ENCODE measurements at regions not wholly inside any gene's neighbourhood (a gene's known extent, or its start where the extent isn't known, plus 50 kb on each side); places are given as distances from the start of the nearest gene placed in this dataset.

DNA sequence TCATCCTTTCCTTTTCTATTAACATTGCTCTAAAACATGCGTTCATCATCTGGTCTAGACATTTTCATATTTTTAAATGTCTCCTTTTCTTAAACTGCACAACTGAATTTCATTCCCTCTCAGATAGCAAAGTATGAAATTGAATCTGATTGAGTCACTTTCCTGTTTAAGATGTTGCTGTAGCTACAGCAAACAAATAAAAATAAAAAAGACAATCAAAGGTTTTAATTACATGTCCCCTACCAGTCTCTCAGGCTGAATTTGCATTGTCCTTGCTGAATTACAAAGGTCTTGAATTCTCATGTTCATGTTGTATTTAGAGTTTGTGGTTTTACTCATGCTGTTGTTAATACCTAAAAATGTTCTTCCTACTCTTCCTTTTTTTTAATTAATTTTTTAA lies 537.9 kb upstream of the LRATD1 start:
- TF ChIP-seq, protein P1, sequence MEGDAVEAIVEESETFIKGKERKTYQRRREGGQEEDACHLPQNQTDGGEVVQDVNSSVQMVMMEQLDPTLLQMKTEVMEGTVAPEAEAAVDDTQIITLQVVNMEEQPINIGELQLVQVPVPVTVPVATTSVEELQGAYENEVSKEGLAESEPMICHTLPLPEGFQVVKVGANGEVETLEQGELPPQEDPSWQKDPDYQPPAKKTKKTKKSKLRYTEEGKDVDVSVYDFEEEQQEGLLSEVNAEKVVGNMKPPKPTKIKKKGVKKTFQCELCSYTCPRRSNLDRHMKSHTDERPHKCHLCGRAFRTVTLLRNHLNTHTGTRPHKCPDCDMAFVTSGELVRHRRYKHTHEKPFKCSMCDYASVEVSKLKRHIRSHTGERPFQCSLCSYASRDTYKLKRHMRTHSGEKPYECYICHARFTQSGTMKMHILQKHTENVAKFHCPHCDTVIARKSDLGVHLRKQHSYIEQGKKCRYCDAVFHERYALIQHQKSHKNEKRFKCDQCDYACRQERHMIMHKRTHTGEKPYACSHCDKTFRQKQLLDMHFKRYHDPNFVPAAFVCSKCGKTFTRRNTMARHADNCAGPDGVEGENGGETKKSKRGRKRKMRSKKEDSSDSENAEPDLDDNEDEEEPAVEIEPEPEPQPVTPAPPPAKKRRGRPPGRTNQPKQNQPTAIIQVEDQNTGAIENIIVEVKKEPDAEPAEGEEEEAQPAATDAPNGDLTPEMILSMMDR (IDR thresholded peaks at IDR 0.05; ENCODE audit: low read depth, low read length), result no peak
- TF ChIP-seq EZH2phosphoT487 (IDR thresholded peaks at IDR 0.05; ENCODE audit: low read depth), result no peak

Data from OCI-LY3 (cell line).